Neural crest cell (in vitro differentiated cells): ENCODE measurements at regions not wholly inside any gene's neighbourhood (a gene's known extent, or its start where the extent isn't known, plus 50 kb on each side); places are given as distances from the start of the nearest gene placed in this dataset.

Source experiments
- DNase-seq: peaks from one replicate; pipeline ENCODE4 v3.0.0; 2021; ENCODE audit warnings: low read depth, mixed read lengths, low spot score
- H3K27ac Mint-ChIP-seq: one replicate; pipeline ENCODE4 v1.8.0; 2021; ENCODE audit warnings: mild to moderate bottlenecking, mixed read lengths; ENCODE audit not compliant: unreplicated experiment
- H3K27me3 Mint-ChIP-seq: 2 replicates; pipeline ENCODE4 v1.8.0; 2021; ENCODE audit warnings: low read depth, mild to moderate bottlenecking, mixed read lengths
- H3K36me3 Mint-ChIP-seq: 2 replicates; pipeline ENCODE4 v1.8.0; 2021; ENCODE audit warnings: low read depth, mild to moderate bottlenecking, mixed read lengths
- H3K4me1 Mint-ChIP-seq: 2 replicates; pipeline ENCODE4 v1.8.0; 2021; ENCODE audit warnings: mixed read lengths
- H3K4me3 Mint-ChIP-seq: one replicate; pipeline ENCODE4 v1.8.0; 2021; ENCODE audit warnings: mild to moderate bottlenecking, mixed read lengths
- H3K9me3 Mint-ChIP-seq: 2 replicates; pipeline ENCODE4 v1.8.0; 2021; ENCODE audit warnings: mixed read lengths
- CTCF ChIP-seq: fragments of 200-600 bp; sonication (generic); conservative IDR thresholded peaks from 2 replicates; pipeline ENCODE4 v1.5.0; 2021; ENCODE audit warnings: antibody characterized with exemption, mild to moderate bottlenecking

GRCh38 chr6:85798931-85799652 lies 156.4 kb upstream of the SYNCRIP start:
- peaks cover 5% of the 10 kb centered on the region for H3K27me3 Mint-ChIP-seq
- TF ChIP-seq CTCF, result no peak
- DNase-seq, result no peak
- no peaks in the 10 kb centered on the region for H3K9me3 Mint-ChIP-seq
- no peaks in the 10 kb centered on the region for H3K4me1 Mint-ChIP-seq
- H3K4me3 Mint-ChIP-seq, result no peak overlapping the region
- H3K36me3 Mint-ChIP-seq, result no peaks in the 10 kb centered on the region
- no peak overlapping the region for H3K27ac Mint-ChIP-seq

- no peak for DNase-seq
- TF ChIP-seq CTCF, result no peak
- no peak overlapping the region for H3K4me3 Mint-ChIP-seq
- no peak overlapping the region for H3K27ac Mint-ChIP-seq
- H3K36me3 Mint-ChIP-seq, result no peaks in the 10 kb centered on the region
- H3K9me3 Mint-ChIP-seq, result no peaks in the 10 kb centered on the region
- H3K27me3 Mint-ChIP-seq, result peaks cover 5% of the 10 kb centered on the region
- H3K4me1 Mint-ChIP-seq, result no peaks in the 10 kb centered on the region
These were observed 155.3 kb upstream of the SYNCRIP start for GRCh38 chr6:85797993-85798392.

- no peaks in the 10 kb centered on the region for H3K36me3 Mint-ChIP-seq
- no peak overlapping the region for H3K4me3 Mint-ChIP-seq
- peaks cover 5% of the 10 kb centered on the region for H3K27me3 Mint-ChIP-seq
- H3K27ac Mint-ChIP-seq, result no peak overlapping the region
- DNase-seq, result no peak
- no peaks in the 10 kb centered on the region for H3K4me1 Mint-ChIP-seq
- no peak for TF ChIP-seq CTCF
- H3K9me3 Mint-ChIP-seq, result peaks cover 2% of the 10 kb centered on the region
These were observed 153.3 kb upstream of the SYNCRIP start for GRCh38 chr6:85795945-85796344.

- H3K27ac Mint-ChIP-seq, result no peak overlapping the region
- TF ChIP-seq CTCF, result no peak
- peaks cover 9% of the 10 kb centered on the region for H3K9me3 Mint-ChIP-seq
- H3K4me3 Mint-ChIP-seq, result no peak overlapping the region
- no peak for DNase-seq
- H3K36me3 Mint-ChIP-seq, result no peaks in the 10 kb centered on the region
- H3K27me3 Mint-ChIP-seq, result peaks cover 5% of the 10 kb centered on the region
- H3K4me1 Mint-ChIP-seq, result no peaks in the 10 kb centered on the region
These were observed 149.6 kb upstream of the SYNCRIP start for GRCh38 chr6:85792254-85792653.

- H3K4me3 Mint-ChIP-seq, result no peak overlapping the region
- no peak overlapping the region for H3K27ac Mint-ChIP-seq
- TF ChIP-seq CTCF, result no peak
- no peaks in the 10 kb centered on the region for H3K36me3 Mint-ChIP-seq
- H3K9me3 Mint-ChIP-seq, result peaks cover 8% of the 10 kb centered on the region
- H3K27me3 Mint-ChIP-seq, result no peaks in the 10 kb centered on the region
- H3K4me1 Mint-ChIP-seq, result no peaks in the 10 kb centered on the region
- DNase-seq, result no peak
These were observed 133.2 kb upstream of the SYNCRIP start for GRCh38 chr6:85775883-85776282.
